ENCODE measurements at regions not wholly inside any gene's neighbourhood (a gene's known extent, or its start where the extent isn't known, plus 50 kb on each side); places are given as distances from the start of the nearest gene placed in this dataset.

GRCh38 chr3:109387201-109387600 is 49.9 kb upstream of the DPPA4 start:
- H3K4me3 ChIP-seq (ENCODE audit: low read length) = no peak overlapping the region
- DNase-seq (ENCODE audit: low read depth) = no peak
- no peak for TF ChIP-seq CTCF (IDR thresholded peaks at IDR 0.05; ENCODE audit: insufficient read depth, low read depth, low read length, missing control alignments)

All from epithelial cell of esophagus (primary cell).